Suprapubic skin (tissue), 4 donors: ENCODE measurements at regions not wholly inside any gene's neighbourhood (a gene's known extent, or its start where the extent isn't known, plus 50 kb on each side); places are given as distances from the start of the nearest gene placed in this dataset.

Source experiments
- CTCF ChIP-seq, 2 donors: fragments of 200-600 bp in 1 of 2; fragments of 450-650 bp in 1 of 2; sonication (generic) in 1 of 2; IDR thresholded peaks; one replicate each; pipeline ENCODE4 v1.5.1; 2016 to 2019; ENCODE audit warnings: antibody characterized with exemption in 2 of 2, mild to moderate bottlenecking in 1 of 2, moderate library complexity in 1 of 2
- EP300 ChIP-seq: sonication (generic); formaldehyde crosslinking; IDR thresholded peaks from one replicate; pipeline ENCODE4 v1.6.1; 2017; ENCODE audit warnings: antibody characterized with exemption
- POLR2A ChIP-seq, 2 donors: fragments of 450-650 bp; IDR thresholded peaks; one replicate each; pipeline ENCODE4 v1.6.1; 2017; ENCODE audit warnings: antibody characterized with exemption in 2 of 2, mild to moderate bottlenecking in 2 of 2, moderate library complexity in 2 of 2
- POLR2AphosphoS5 ChIP-seq, 3 donors: sonication (generic); formaldehyde crosslinking; IDR thresholded peaks; one replicate each; pipeline ENCODE4 v1.6.1; 2017; ENCODE audit warnings: antibody characterized with exemption in 3 of 3

GRCh38 chr14:38544776-38545175 is 288.9 kb upstream of the CLEC14A start:
- TF ChIP-seq CTCF (IDR thresholded peaks at IDR 0.05), result no peak
- TF ChIP-seq EP300, result no peak
- TF ChIP-seq POLR2A (IDR thresholded peaks at IDR 0.05), result no peak
- TF ChIP-seq POLR2AphosphoS5 (IDR thresholded peaks at IDR 0.05), result no peak
